PC-3 (cell line): ENCODE measurements at regions not wholly inside any gene's neighbourhood (a gene's known extent, or its start where the extent isn't known, plus 50 kb on each side); places are given as distances from the start of the nearest gene placed in this dataset.

ENCODE experiments used
- CTCF ChIP-seq: fragments of 300-600 bp; sonication (generic); conservative IDR thresholded peaks from 2 replicates; pipeline ENCODE4 v1.5.1; 2017; ENCODE audit warnings: antibody characterized with exemption, low read depth, mild to moderate bottlenecking, low read length
- EZH2phosphoT487 ChIP-seq: fragments of 300-600 bp; sonication (generic); IDR thresholded peaks from 2 replicates; pipeline ENCODE4 v1.6.1; 2018; ENCODE audit warnings: mild to moderate bottlenecking, antibody characterized with exemption, low read length, borderline replicate concordance

GRCh38 chr12:67764055-67764454 lies 115.5 kb downstream of the DYRK2 start:
- TF ChIP-seq CTCF, result no peak
- no peak for TF ChIP-seq EZH2phosphoT487
